MM.1S (cell line): ENCODE measurements at regions not wholly inside any gene's neighbourhood (a gene's known extent, or its start where the extent isn't known, plus 50 kb on each side); places are given as distances from the start of the nearest gene placed in this dataset.

Experiments
- DNase-seq: peaks from one replicate; pipeline ENCODE4 v3.0.0-alpha.2; 2015
- H2AFZ ChIP-seq: fragments of 300-600 bp; sonication (generic); 2 replicates; pipeline ENCODE4 v1.6.0; 2016; ENCODE audit warnings: antibody characterized with exemption, low read length
- H3F3A ChIP-seq: fragments of 300-600 bp; sonication (generic); 2 replicates; pipeline ENCODE4 v1.6.1; 2016; ENCODE audit warnings: mild to moderate bottlenecking, antibody characterized with exemption, low read length, moderate library complexity, mixed read lengths; ENCODE audit not compliant: insufficient read depth
- H3K27ac ChIP-seq: fragments of 300-600 bp; sonication (generic); 2 replicates; pipeline ENCODE4 v1.5.1; 2016; ENCODE audit warnings: mild to moderate bottlenecking, low read length
- H3K27me3 ChIP-seq: fragments of 300-600 bp; sonication (generic); replicated peaks from 2 replicates; pipeline ENCODE4 v1.6.0; 2016; ENCODE audit warnings: low read length; ENCODE audit not compliant: insufficient read depth
- H3K36me3 ChIP-seq: fragments of 300-600 bp; sonication (generic); replicated peaks from 2 replicates; pipeline ENCODE4 v1.6.1; 2016; ENCODE audit warnings: mild to moderate bottlenecking, low read length, mixed read lengths; ENCODE audit not compliant: insufficient read depth
- H3K4me1 ChIP-seq: fragments of 300-600 bp; sonication (generic); 2 replicates; pipeline ENCODE4 v1.6.1; 2016; ENCODE audit warnings: low read length, mixed read lengths
- H3K4me2 ChIP-seq: fragments of 300-600 bp; sonication (generic); 2 replicates; pipeline ENCODE4 v1.6.0; 2016; ENCODE audit warnings: low read depth, low read length
- H3K4me3 ChIP-seq: fragments of 300-600 bp; sonication (generic); 2 replicates; pipeline ENCODE4 v1.5.1; 2016; ENCODE audit warnings: low read length, mixed read lengths
- H3K79me2 ChIP-seq: fragments of 300-600 bp; sonication (generic); 2 replicates; pipeline ENCODE4 v1.6.1; 2016; ENCODE audit warnings: mixed run types, low read length, mixed read lengths
- H3K9ac ChIP-seq: fragments of 300-600 bp; sonication (generic); 2 replicates; pipeline ENCODE4 v1.6.1; 2016; ENCODE audit warnings: low read length, mixed read lengths
- H3K9me2 ChIP-seq: fragments of 300-600 bp; sonication (generic); replicated peaks from 2 replicates; pipeline ENCODE4 v1.6.1; 2016; ENCODE audit warnings: mild to moderate bottlenecking, low read length, mixed read lengths; ENCODE audit not compliant: insufficient read depth
- H3K9me3 ChIP-seq: fragments of 300-600 bp; sonication (generic); replicated peaks from 2 replicates; pipeline ENCODE4 v1.6.1; 2016; ENCODE audit warnings: mild to moderate bottlenecking, low read length, mixed read lengths; ENCODE audit not compliant: insufficient read depth
- H4K20me1 ChIP-seq: fragments of 300-600 bp; sonication (generic); 2 replicates; pipeline ENCODE4 v1.6.1; 2016; ENCODE audit warnings: mild to moderate bottlenecking, low read length, moderate library complexity, mixed read lengths; ENCODE audit not compliant: insufficient read depth
- CTCF ChIP-seq: fragments of 300-600 bp; sonication (generic); IDR thresholded peaks from 2 replicates; pipeline ENCODE4 v1.5.1; 2016; ENCODE audit warnings: antibody characterized with exemption, low read length, mixed read lengths
- EZH2 ChIP-seq: fragments of 300-600 bp; sonication (generic); optimal IDR thresholded peaks from 2 replicates; pipeline ENCODE3; 2017; ENCODE audit warnings: low read depth, mild to moderate bottlenecking, antibody characterized with exemption, low read length, mixed read lengths
- EZH2phosphoT487 ChIP-seq: fragments of 300-600 bp; sonication (generic); IDR thresholded peaks from 2 replicates; pipeline ENCODE4 v1.6.1; 2018; ENCODE audit warnings: antibody characterized with exemption, low read length

- Histone ChIP-seq H3K9me3 (no peaks in the 10 kb centered on the region), H3K4me2 (no peak overlapping the region), H2AFZ (no peak overlapping the region), H3K9me2 (no peaks in the 10 kb centered on the region), H3K36me3 (no peaks in the 10 kb centered on the region), H3K79me2 (no peaks in the 10 kb centered on the region), H3K27me3 (no peaks in the 10 kb centered on the region), H3F3A (no peaks in the 10 kb centered on the region), H3K9ac (no peak overlapping the region), H3K27ac (no peak overlapping the region), H3K4me1 (no peaks in the 10 kb centered on the region), H3K4me3 (no peak overlapping the region), H4K20me1 (no peaks in the 10 kb centered on the region)
- no peak for TF ChIP-seq EZH2
- no peak for TF ChIP-seq CTCF
- TF ChIP-seq EZH2phosphoT487 = no peak
- DNase-seq = no peak
Measured at GRCh38 chr6:8789878-8790277, 354.5 kb upstream of the SLC35B3 start.

- H3K4me2 ChIP-seq = no peak overlapping the region
- H3K9me2 ChIP-seq = no peaks in the 10 kb centered on the region
- no peaks in the 10 kb centered on the region for H3K27me3 ChIP-seq
- TF ChIP-seq EZH2phosphoT487 (no peak), CTCF (no peak), EZH2 (no peak)
- no peaks in the 10 kb centered on the region for H4K20me1 ChIP-seq
- H3K36me3 ChIP-seq = no peaks in the 10 kb centered on the region
- H3K9me3 ChIP-seq = no peaks in the 10 kb centered on the region
- no peak overlapping the region for H3K27ac ChIP-seq
- no peak for DNase-seq
- no peaks in the 10 kb centered on the region for H3F3A ChIP-seq
- no peak overlapping the region for H2AFZ ChIP-seq
- H3K4me1 ChIP-seq = no peaks in the 10 kb centered on the region
- H3K4me3 ChIP-seq = no peak overlapping the region
- H3K79me2 ChIP-seq = no peaks in the 10 kb centered on the region
- H3K9ac ChIP-seq = no peak overlapping the region
Measured at GRCh38 chr6:8785223-8785622, 349.9 kb upstream of the SLC35B3 start.

DNA sequence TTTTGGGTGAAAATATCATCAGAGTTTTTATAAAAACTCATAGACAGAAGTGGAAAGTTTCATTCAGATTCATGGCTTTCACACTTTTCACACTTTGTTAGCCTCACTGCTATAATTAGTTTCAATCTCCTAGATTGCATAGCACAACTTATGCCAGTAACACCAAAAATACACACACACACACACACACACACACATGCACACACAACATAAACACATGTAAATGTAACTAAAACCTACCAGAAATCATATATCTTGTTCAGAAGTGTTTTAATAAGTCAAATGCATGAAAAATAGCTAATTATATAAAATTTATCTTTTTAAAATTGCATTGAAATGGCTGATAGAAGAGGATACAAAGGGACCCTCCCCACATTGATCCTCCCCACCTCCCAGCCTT is 347.8 kb upstream of the SLC35B3 start:
- H3K9me2 ChIP-seq = no peaks in the 10 kb centered on the region
- DNase-seq = no peak
- no peaks in the 10 kb centered on the region for H3K9me3 ChIP-seq
- no peak overlapping the region for H3K9ac ChIP-seq
- H3F3A ChIP-seq = no peaks in the 10 kb centered on the region
- no peak overlapping the region for H3K27ac ChIP-seq
- H3K36me3 ChIP-seq = no peaks in the 10 kb centered on the region
- H3K79me2 ChIP-seq = no peaks in the 10 kb centered on the region
- H2AFZ ChIP-seq = no peak overlapping the region
- TF ChIP-seq EZH2phosphoT487 (no peak), CTCF (no peak), EZH2 (no peak)
- H3K4me2 ChIP-seq = no peak overlapping the region
- no peaks in the 10 kb centered on the region for H3K4me1 ChIP-seq
- H3K4me3 ChIP-seq = no peak overlapping the region
- H4K20me1 ChIP-seq = no peaks in the 10 kb centered on the region
- no peaks in the 10 kb centered on the region for H3K27me3 ChIP-seq

GRCh38 chr6:8780653-8781052 is 345.3 kb upstream of the SLC35B3 start:
- Histone ChIP-seq H3K9me3 (no peaks in the 10 kb centered on the region), H3F3A (no peaks in the 10 kb centered on the region), H3K27me3 (no peaks in the 10 kb centered on the region), H3K4me2 (no peak overlapping the region), H3K4me1 (no peaks in the 10 kb centered on the region), H3K4me3 (no peak overlapping the region), H3K79me2 (no peaks in the 10 kb centered on the region), H4K20me1 (no peaks in the 10 kb centered on the region), H3K36me3 (no peaks in the 10 kb centered on the region), H2AFZ (no peak overlapping the region), H3K9ac (no peak overlapping the region), H3K9me2 (no peaks in the 10 kb centered on the region), H3K27ac (no peak overlapping the region)
- DNase-seq = no peak
- TF ChIP-seq EZH2 (no peak), EZH2phosphoT487 (no peak), CTCF (no peak)
